Endodermal cell (in vitro differentiated cells): ENCODE measurements at regions not wholly inside any gene's neighbourhood (a gene's known extent, or its start where the extent isn't known, plus 50 kb on each side); places are given as distances from the start of the nearest gene placed in this dataset.

Source experiments
- DNase-seq: peaks from one replicate; pipeline ENCODE4 v3.0.0-alpha.2; 2017
- H3K27ac ChIP-seq: 2 replicates; pipeline ENCODE4 v1.5.1; 2013; ENCODE audit warnings: mild to moderate bottlenecking, low read depth, low read length, moderate library complexity
- H3K27me3 ChIP-seq: 2 replicates; pipeline ENCODE4 v1.6.1; 2013; ENCODE audit warnings: mild to moderate bottlenecking, low read length, moderate library complexity; ENCODE audit not compliant: insufficient read depth, control insufficient read depth, poor library complexity, severe bottlenecking
- H3K36me3 ChIP-seq: 2 replicates; pipeline ENCODE4 v1.7.0; 2013; ENCODE audit warnings: mild to moderate bottlenecking, low read length, moderate library complexity; ENCODE audit not compliant: control insufficient read depth, insufficient read depth
- H3K4me1 ChIP-seq: one replicate; pipeline ENCODE4 v1.7.0; 2013; ENCODE audit warnings: low read length; ENCODE audit not compliant: control insufficient read depth, insufficient read depth
- H3K4me3 ChIP-seq: 2 replicates; pipeline ENCODE4 v1.5.1; 2013; ENCODE audit warnings: mild to moderate bottlenecking, low read length, moderate library complexity
- H3K9ac ChIP-seq: 2 replicates; pipeline ENCODE4 v1.6.1; 2013; ENCODE audit warnings: mild to moderate bottlenecking, low read length, moderate library complexity; ENCODE audit not compliant: poor library complexity, severe bottlenecking; ENCODE audit errors: extremely low read depth
- H3K9me3 ChIP-seq: 2 replicates; pipeline ENCODE4 v1.6.1; 2013; ENCODE audit warnings: mild to moderate bottlenecking, low read length, moderate library complexity; ENCODE audit not compliant: control insufficient read depth
- H3K27ac Mint-ChIP-seq: 2 replicates; pipeline ENCODE4 v1.8.0; 2020; ENCODE audit warnings: mixed read lengths
- H3K27me3 Mint-ChIP-seq: 2 replicates; pipeline ENCODE4 v1.8.0; 2021; ENCODE audit warnings: mild to moderate bottlenecking, mixed read lengths; ENCODE audit not compliant: insufficient read depth
- H3K36me3 Mint-ChIP-seq: 2 replicates; pipeline ENCODE4 v1.8.0; 2020; ENCODE audit warnings: low read depth, mixed read lengths
- H3K4me1 Mint-ChIP-seq: 2 replicates; pipeline ENCODE4 v1.8.0; 2020; ENCODE audit warnings: mixed read lengths
- H3K4me3 Mint-ChIP-seq: 2 replicates; pipeline ENCODE4 v1.8.0; 2020; ENCODE audit warnings: mild to moderate bottlenecking, moderate library complexity, mixed read lengths
- H3K9me3 Mint-ChIP-seq: 2 replicates; pipeline ENCODE4 v1.8.0; 2020; ENCODE audit warnings: mild to moderate bottlenecking, mixed read lengths
- CTCF ChIP-seq: fragments of 200-600 bp; sonication (generic); conservative IDR thresholded peaks from 2 replicates; pipeline ENCODE4 v1.5.0; 2021; ENCODE audit warnings: antibody characterized with exemption, mild to moderate bottlenecking
- WGBS, 2 experiments: methylation state at CpG; one replicate each; pipeline versions ENCODE4 v1.1.5 to v1.1.7; 2013; ENCODE audit warnings: missing lambda C conversion rate in 2 of 2, mixed read lengths in 1 of 2; ENCODE audit not compliant: insufficient coverage in 1 of 2, insufficient read length in 1 of 2; 5-methylcytosine and 5-hydroxymethylcytosine counted together

- H3K27me3 ChIP-seq = no peaks in the 10 kb centered on the region
- H3K36me3 Mint-ChIP-seq = no peaks in the 10 kb centered on the region
- H3K36me3 ChIP-seq = no peaks in the 10 kb centered on the region
- H3K4me3 ChIP-seq = no peak overlapping the region
- no peak overlapping the region for H3K27ac ChIP-seq
- no peaks in the 10 kb centered on the region for H3K9me3 Mint-ChIP-seq
- H3K4me1 ChIP-seq = no peaks in the 10 kb centered on the region
- no peak overlapping the region for H3K27ac Mint-ChIP-seq
- no peak overlapping the region for H3K4me3 Mint-ChIP-seq
- no peak for DNase-seq
- no peak for TF ChIP-seq CTCF
- H3K4me1 Mint-ChIP-seq = no peaks in the 10 kb centered on the region
- no peak overlapping the region for H3K9ac ChIP-seq
- 83 to 90% methylated on average over 2 of the region's 2 CpGs for WGBS, 2 experiments
- no peaks in the 10 kb centered on the region for H3K27me3 Mint-ChIP-seq
- no peaks in the 10 kb centered on the region for H3K9me3 ChIP-seq
These were observed 454.7 kb upstream of the PRICKLE1 start for GRCh38 chr12:43044241-43044640.

GRCh38 chr12:43038991-43039390 lies 449.4 kb upstream of the PRICKLE1 start:
- 90% methylated on average over 2 to 3 of the region's 3 CpGs for WGBS, 2 experiments
- Histone ChIP-seq H3K9me3 (no peaks in the 10 kb centered on the region), H3K9ac (no peak overlapping the region), H3K36me3 (no peaks in the 10 kb centered on the region), H3K4me1 (no peaks in the 10 kb centered on the region), H3K27me3 (no peaks in the 10 kb centered on the region), H3K4me3 (no peak overlapping the region), H3K27ac (no peak overlapping the region)
- H3K9me3 Mint-ChIP-seq = peaks cover 4% of the 10 kb centered on the region
- H3K27me3 Mint-ChIP-seq = no peaks in the 10 kb centered on the region
- H3K4me3 Mint-ChIP-seq = no peak overlapping the region
- TF ChIP-seq CTCF = no peak
- no peaks in the 10 kb centered on the region for H3K36me3 Mint-ChIP-seq
- H3K27ac Mint-ChIP-seq = no peak overlapping the region
- no peaks in the 10 kb centered on the region for H3K4me1 Mint-ChIP-seq
- DNase-seq = no peak

- Mint-ChIP-seq H3K36me3 (no peaks in the 10 kb centered on the region), H3K9me3 (peaks cover 21% of the 10 kb centered on the region), H3K4me3 (no peak overlapping the region), H3K4me1 (no peaks in the 10 kb centered on the region), H3K27ac (no peak overlapping the region), H3K27me3 (no peaks in the 10 kb centered on the region)
- WGBS, 2 experiments = 94 to 100% methylated on average over 2 of the region's 2 CpGs
- Histone ChIP-seq H3K27me3 (no peaks in the 10 kb centered on the region), H3K4me3 (no peak overlapping the region), H3K9me3 (peaks cover 29% of the 10 kb centered on the region), H3K9ac (no peak overlapping the region), H3K4me1 (no peaks in the 10 kb centered on the region), H3K36me3 (no peaks in the 10 kb centered on the region), H3K27ac (no peak overlapping the region)
- no peak for TF ChIP-seq CTCF
- no peak for DNase-seq
These were observed 440.4 kb upstream of the PRICKLE1 start for GRCh38 chr12:43029971-43030370.
